ENCODE measurements at regions not wholly inside any gene's neighbourhood (a gene's known extent, or its start where the extent isn't known, plus 50 kb on each side); places are given as distances from the start of the nearest gene placed in this dataset.

- TF ChIP-seq, protein P1, sequence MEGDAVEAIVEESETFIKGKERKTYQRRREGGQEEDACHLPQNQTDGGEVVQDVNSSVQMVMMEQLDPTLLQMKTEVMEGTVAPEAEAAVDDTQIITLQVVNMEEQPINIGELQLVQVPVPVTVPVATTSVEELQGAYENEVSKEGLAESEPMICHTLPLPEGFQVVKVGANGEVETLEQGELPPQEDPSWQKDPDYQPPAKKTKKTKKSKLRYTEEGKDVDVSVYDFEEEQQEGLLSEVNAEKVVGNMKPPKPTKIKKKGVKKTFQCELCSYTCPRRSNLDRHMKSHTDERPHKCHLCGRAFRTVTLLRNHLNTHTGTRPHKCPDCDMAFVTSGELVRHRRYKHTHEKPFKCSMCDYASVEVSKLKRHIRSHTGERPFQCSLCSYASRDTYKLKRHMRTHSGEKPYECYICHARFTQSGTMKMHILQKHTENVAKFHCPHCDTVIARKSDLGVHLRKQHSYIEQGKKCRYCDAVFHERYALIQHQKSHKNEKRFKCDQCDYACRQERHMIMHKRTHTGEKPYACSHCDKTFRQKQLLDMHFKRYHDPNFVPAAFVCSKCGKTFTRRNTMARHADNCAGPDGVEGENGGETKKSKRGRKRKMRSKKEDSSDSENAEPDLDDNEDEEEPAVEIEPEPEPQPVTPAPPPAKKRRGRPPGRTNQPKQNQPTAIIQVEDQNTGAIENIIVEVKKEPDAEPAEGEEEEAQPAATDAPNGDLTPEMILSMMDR (IDR thresholded peaks at IDR 0.05), result no peak
- TF ChIP-seq POLR2A (IDR thresholded peaks at IDR 0.05) (no peak), EP300 (IDR thresholded peaks at IDR 0.05) (no peak)
These were observed 148.5 kb upstream of the TAB2 start for GRCh38 chr6:149168968-149169367.
